ENCODE measurements at regions not wholly inside any gene's neighbourhood (a gene's known extent, or its start where the extent isn't known, plus 50 kb on each side); places are given as distances from the start of the nearest gene placed in this dataset.

- no peak overlapping the region for H3K4me3 ChIP-seq (ENCODE audit: low read length)
- H3K4me1 ChIP-seq (ENCODE audit: control insufficient read depth, insufficient read depth, low read length) = no peaks in the 10 kb centered on the region
- H3K27me3 ChIP-seq (ENCODE audit: control insufficient read depth, insufficient read depth, low read length) = no peaks in the 10 kb centered on the region
- DNase-seq (ENCODE audit: low read depth, low spot score) = no peak
- no peaks in the 10 kb centered on the region for H3K36me3 ChIP-seq (ENCODE audit: control insufficient read depth, insufficient read depth, low read length)
- H3K27ac ChIP-seq (ENCODE audit: low read length) = no peak overlapping the region
- H3K9me3 ChIP-seq (ENCODE audit: control insufficient read depth, insufficient read depth, low read length) = no peaks in the 10 kb centered on the region
- WGBS (ENCODE audit: insufficient coverage, insufficient read length) = no CpG with 5 or more reads among the region's 2 CpGs
These were observed 317.4 kb downstream of the STIM2 start for GRCh38 chr4:27178061-27178460.

GRCh38 chr4:27181693-27182092, 321.1 kb downstream of the STIM2 start:
- no peaks in the 10 kb centered on the region for H3K27me3 ChIP-seq (ENCODE audit: control insufficient read depth, insufficient read depth, low read length)
- WGBS (ENCODE audit: insufficient coverage, insufficient read length) = no CpG with 5 or more reads among the region's 4 CpGs
- no peaks in the 10 kb centered on the region for H3K9me3 ChIP-seq (ENCODE audit: control insufficient read depth, insufficient read depth, low read length)
- H3K36me3 ChIP-seq (ENCODE audit: control insufficient read depth, insufficient read depth, low read length) = no peaks in the 10 kb centered on the region
- H3K27ac ChIP-seq (ENCODE audit: low read length) = no peak overlapping the region
- DNase-seq (ENCODE audit: low read depth, low spot score) = no peak
- no peak overlapping the region for H3K4me3 ChIP-seq (ENCODE audit: low read length)
- no peaks in the 10 kb centered on the region for H3K4me1 ChIP-seq (ENCODE audit: control insufficient read depth, insufficient read depth, low read length)

DNA sequence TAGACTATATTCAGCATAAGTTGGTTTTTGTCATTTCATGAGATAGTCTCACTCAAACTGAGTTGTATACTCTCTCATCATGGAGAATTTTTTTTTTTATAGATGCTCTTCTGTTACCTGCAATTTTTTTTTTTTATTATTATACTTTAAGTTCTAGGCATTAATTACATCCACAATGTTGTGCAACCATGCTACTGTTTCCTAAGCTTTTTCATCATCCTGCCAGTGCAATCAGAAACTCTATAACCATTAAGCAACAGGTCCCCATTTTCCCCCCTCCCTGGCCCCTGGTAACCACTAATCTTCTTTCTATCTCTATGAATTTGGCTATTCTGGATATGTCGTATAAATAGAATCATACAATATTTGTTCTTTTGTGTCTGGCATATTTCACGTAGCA, 321.6 kb downstream of the STIM2 start:
- H3K27me3 ChIP-seq (ENCODE audit: control insufficient read depth, insufficient read depth, low read length) = no peaks in the 10 kb centered on the region
- H3K4me1 ChIP-seq (ENCODE audit: control insufficient read depth, insufficient read depth, low read length) = no peaks in the 10 kb centered on the region
- DNase-seq (ENCODE audit: low read depth, low spot score) = no peak
- no peak overlapping the region for H3K27ac ChIP-seq (ENCODE audit: low read length)
- no CpG with 5 or more reads among the region's 2 CpGs for WGBS (ENCODE audit: insufficient coverage, insufficient read length)
- no peaks in the 10 kb centered on the region for H3K9me3 ChIP-seq (ENCODE audit: control insufficient read depth, insufficient read depth, low read length)
- no peak overlapping the region for H3K4me3 ChIP-seq (ENCODE audit: low read length)
- no peaks in the 10 kb centered on the region for H3K36me3 ChIP-seq (ENCODE audit: control insufficient read depth, insufficient read depth, low read length)

DNA sequence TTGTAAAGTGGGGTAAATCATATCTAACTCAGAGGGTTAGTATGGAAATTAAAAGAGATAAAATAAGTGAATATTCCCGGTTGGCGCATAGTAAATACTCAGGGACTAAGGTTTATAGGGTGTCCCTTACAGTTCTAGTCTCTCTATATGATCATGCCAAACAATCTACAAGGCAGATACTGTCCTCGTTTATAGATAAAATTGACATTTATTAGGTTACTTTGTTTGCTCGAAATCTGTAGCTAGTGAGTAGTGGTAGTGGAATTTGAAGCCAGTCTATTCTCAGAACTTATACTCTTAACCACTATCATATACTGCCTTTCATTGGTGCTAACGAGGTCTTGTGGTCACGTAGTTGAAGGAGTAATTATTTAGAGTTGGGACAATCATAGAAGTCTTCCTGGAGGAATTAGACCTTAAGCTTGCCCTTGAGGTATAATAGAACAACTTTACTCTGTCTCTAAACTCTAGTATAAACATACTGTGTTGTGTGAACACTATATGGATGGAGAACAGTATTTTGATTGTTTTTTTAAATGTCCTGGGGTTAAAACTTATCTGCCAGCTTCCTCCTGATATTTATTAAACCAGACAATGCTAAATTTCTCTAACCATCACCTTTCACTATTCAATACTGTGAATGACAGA, 324.0 kb downstream of the STIM2 start:
- H3K27ac ChIP-seq (ENCODE audit: low read length) = no peak overlapping the region
- no peaks in the 10 kb centered on the region for H3K36me3 ChIP-seq (ENCODE audit: control insufficient read depth, insufficient read depth, low read length)
- DNase-seq (ENCODE audit: low read depth, low spot score) = no peak
- H3K4me1 ChIP-seq (ENCODE audit: control insufficient read depth, insufficient read depth, low read length) = no peaks in the 10 kb centered on the region
- no peak overlapping the region for H3K4me3 ChIP-seq (ENCODE audit: low read length)
- WGBS (ENCODE audit: insufficient coverage, insufficient read length) = no CpG with 5 or more reads among the region's 6 CpGs
- no peaks in the 10 kb centered on the region for H3K9me3 ChIP-seq (ENCODE audit: control insufficient read depth, insufficient read depth, low read length)
- H3K27me3 ChIP-seq (ENCODE audit: control insufficient read depth, insufficient read depth, low read length) = no peaks in the 10 kb centered on the region

GRCh38 chr4:27186710-27187109, 326.1 kb downstream of the STIM2 start:
- no peak for DNase-seq (ENCODE audit: low read depth, low spot score)
- no peak overlapping the region for H3K27ac ChIP-seq (ENCODE audit: low read length)
- no CpG with 5 or more reads among the region's 4 CpGs for WGBS (ENCODE audit: insufficient coverage, insufficient read length)
- H3K27me3 ChIP-seq (ENCODE audit: control insufficient read depth, insufficient read depth, low read length) = no peaks in the 10 kb centered on the region
- H3K4me3 ChIP-seq (ENCODE audit: low read length) = no peak overlapping the region
- no peaks in the 10 kb centered on the region for H3K4me1 ChIP-seq (ENCODE audit: control insufficient read depth, insufficient read depth, low read length)
- H3K36me3 ChIP-seq (ENCODE audit: control insufficient read depth, insufficient read depth, low read length) = no peaks in the 10 kb centered on the region
- no peaks in the 10 kb centered on the region for H3K9me3 ChIP-seq (ENCODE audit: control insufficient read depth, insufficient read depth, low read length)

GRCh38 chr4:27187786-27188185, 327.1 kb downstream of the STIM2 start:
- Histone ChIP-seq H3K36me3 (ENCODE audit: control insufficient read depth, insufficient read depth, low read length) (no peaks in the 10 kb centered on the region), H3K27me3 (ENCODE audit: control insufficient read depth, insufficient read depth, low read length) (no peaks in the 10 kb centered on the region), H3K4me3 (ENCODE audit: low read length) (no peak overlapping the region), H3K4me1 (ENCODE audit: control insufficient read depth, insufficient read depth, low read length) (no peaks in the 10 kb centered on the region), H3K9me3 (ENCODE audit: control insufficient read depth, insufficient read depth, low read length) (no peaks in the 10 kb centered on the region), H3K27ac (ENCODE audit: low read length) (no peak overlapping the region)
- no peak for DNase-seq (ENCODE audit: low read depth, low spot score)
- no CpG with 5 or more reads among the region's 2 CpGs for WGBS (ENCODE audit: insufficient coverage, insufficient read length)

GRCh38 chr4:27189683-27190082, 329.0 kb downstream of the STIM2 start:
- no peaks in the 10 kb centered on the region for H3K36me3 ChIP-seq (ENCODE audit: control insufficient read depth, insufficient read depth, low read length)
- no peaks in the 10 kb centered on the region for H3K4me1 ChIP-seq (ENCODE audit: control insufficient read depth, insufficient read depth, low read length)
- H3K27ac ChIP-seq (ENCODE audit: low read length) = no peak overlapping the region
- no peaks in the 10 kb centered on the region for H3K27me3 ChIP-seq (ENCODE audit: control insufficient read depth, insufficient read depth, low read length)
- 100% methylated on average over 2 of the region's 6 CpGs for WGBS (ENCODE audit: insufficient coverage, insufficient read length)
- DNase-seq (ENCODE audit: low read depth, low spot score) = no peak
- no peaks in the 10 kb centered on the region for H3K9me3 ChIP-seq (ENCODE audit: control insufficient read depth, insufficient read depth, low read length)
- no peak overlapping the region for H3K4me3 ChIP-seq (ENCODE audit: low read length)

DNA sequence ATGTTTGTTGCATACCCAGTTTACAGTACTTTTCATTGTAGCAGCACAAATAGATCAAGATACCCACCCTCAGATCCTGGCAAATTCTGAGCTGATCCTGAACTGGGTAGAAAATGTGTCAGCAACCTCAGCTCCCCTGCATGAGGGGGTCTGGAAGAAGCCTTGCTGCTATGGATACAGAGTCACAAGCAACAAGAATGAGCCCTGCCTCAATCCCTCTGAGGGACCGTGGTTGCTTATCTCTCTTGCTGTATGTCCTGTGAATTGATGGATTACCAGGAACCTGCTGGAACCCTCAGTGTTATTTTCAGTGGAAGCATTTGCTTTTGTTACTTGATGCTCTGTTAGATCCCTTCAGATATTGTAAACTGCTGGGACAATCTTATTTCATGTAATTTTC, 331.0 kb downstream of the STIM2 start:
- Histone ChIP-seq H3K27ac (ENCODE audit: low read length) (no peak overlapping the region), H3K4me3 (ENCODE audit: low read length) (no peak overlapping the region), H3K9me3 (ENCODE audit: control insufficient read depth, insufficient read depth, low read length) (no peaks in the 10 kb centered on the region), H3K4me1 (ENCODE audit: control insufficient read depth, insufficient read depth, low read length) (no peaks in the 10 kb centered on the region), H3K36me3 (ENCODE audit: control insufficient read depth, insufficient read depth, low read length) (no peaks in the 10 kb centered on the region), H3K27me3 (ENCODE audit: control insufficient read depth, insufficient read depth, low read length) (no peaks in the 10 kb centered on the region)
- no peak for DNase-seq (ENCODE audit: low read depth, low spot score)
- WGBS (ENCODE audit: insufficient coverage, insufficient read length) = no CpG with 5 or more reads among the region's 1 CpG

GRCh38 chr4:27194599-27195176, 334.0 kb downstream of the STIM2 start:
- Histone ChIP-seq H3K4me1 (ENCODE audit: control insufficient read depth, insufficient read depth, low read length) (no peaks in the 10 kb centered on the region), H3K36me3 (ENCODE audit: control insufficient read depth, insufficient read depth, low read length) (no peaks in the 10 kb centered on the region), H3K27me3 (ENCODE audit: control insufficient read depth, insufficient read depth, low read length) (no peaks in the 10 kb centered on the region), H3K9me3 (ENCODE audit: control insufficient read depth, insufficient read depth, low read length) (no peaks in the 10 kb centered on the region), H3K27ac (ENCODE audit: low read length) (no peak overlapping the region), H3K4me3 (ENCODE audit: low read length) (no peak overlapping the region)
- no peak for DNase-seq (ENCODE audit: low read depth, low spot score)
- WGBS (ENCODE audit: insufficient coverage, insufficient read length) = no CpG with 5 or more reads among the region's 2 CpGs

- WGBS (ENCODE audit: insufficient coverage, insufficient read length) = no CpG with 5 or more reads among the region's 2 CpGs
- H3K36me3 ChIP-seq (ENCODE audit: control insufficient read depth, insufficient read depth, low read length) = no peaks in the 10 kb centered on the region
- H3K4me3 ChIP-seq (ENCODE audit: low read length) = no peak overlapping the region
- DNase-seq (ENCODE audit: low read depth, low spot score) = no peak
- no peak overlapping the region for H3K27ac ChIP-seq (ENCODE audit: low read length)
- H3K27me3 ChIP-seq (ENCODE audit: control insufficient read depth, insufficient read depth, low read length) = no peaks in the 10 kb centered on the region
- H3K9me3 ChIP-seq (ENCODE audit: control insufficient read depth, insufficient read depth, low read length) = no peaks in the 10 kb centered on the region
- no peaks in the 10 kb centered on the region for H3K4me1 ChIP-seq (ENCODE audit: control insufficient read depth, insufficient read depth, low read length)
These were observed 337.6 kb downstream of the STIM2 start for GRCh38 chr4:27198246-27198645.

GRCh38 chr4:27198971-27199370, 338.3 kb downstream of the STIM2 start:
- H3K9me3 ChIP-seq (ENCODE audit: control insufficient read depth, insufficient read depth, low read length) = no peaks in the 10 kb centered on the region

More at GRCh38 chr4:27198971-27199370, 338.3 kb downstream of the STIM2 start:
- H3K27me3 ChIP-seq (ENCODE audit: control insufficient read depth, insufficient read depth, low read length) = no peaks in the 10 kb centered on the region
- DNase-seq (ENCODE audit: low read depth, low spot score) = no peak
- no peaks in the 10 kb centered on the region for H3K36me3 ChIP-seq (ENCODE audit: control insufficient read depth, insufficient read depth, low read length)
- no peak overlapping the region for H3K4me3 ChIP-seq (ENCODE audit: low read length)
- WGBS (ENCODE audit: insufficient coverage, insufficient read length) = no CpG with 5 or more reads among the region's 2 CpGs
- no peaks in the 10 kb centered on the region for H3K4me1 ChIP-seq (ENCODE audit: control insufficient read depth, insufficient read depth, low read length)
- no peak overlapping the region for H3K27ac ChIP-seq (ENCODE audit: low read length)
